ENCODE measurements at regions not wholly inside any gene's neighbourhood (a gene's known extent, or its start where the extent isn't known, plus 50 kb on each side); places are given as distances from the start of the nearest gene placed in this dataset.

DNA sequence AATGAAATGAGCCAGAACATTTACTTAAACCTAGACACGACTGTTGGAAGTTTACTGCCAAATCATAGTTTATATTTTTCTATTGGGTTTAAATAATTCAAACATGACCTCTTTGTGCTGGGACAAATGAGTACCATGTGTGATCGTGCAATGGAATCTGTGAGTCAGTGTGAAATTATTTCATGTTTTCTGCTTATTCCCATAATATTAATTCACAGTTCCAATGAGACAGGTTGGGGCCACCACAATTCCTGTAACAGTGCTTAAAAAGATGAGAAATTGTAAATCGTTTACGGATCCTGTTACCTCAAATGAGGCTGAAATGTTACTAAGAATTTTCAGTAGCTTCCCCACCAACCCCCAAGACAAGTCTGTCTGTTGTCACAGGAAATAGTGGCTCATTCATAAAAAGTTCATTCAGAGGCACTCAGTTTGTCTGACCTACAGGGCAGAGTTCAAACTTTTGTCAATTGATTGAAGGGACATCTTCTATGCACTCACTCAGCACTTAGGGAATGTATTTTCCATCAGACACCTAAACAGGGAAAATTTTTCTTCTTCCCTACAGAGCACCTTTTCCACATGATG, 563.9 kb upstream of the ADAMTS16 start:
- Mint-ChIP-seq H3K27ac (ENCODE audit: unreplicated experiment) (no peak overlapping the region), H3K9me3 (ENCODE audit: unreplicated experiment) (no peaks in the 10 kb centered on the region), H3K36me3 (ENCODE audit: insufficient read depth, unreplicated experiment) (no peaks in the 10 kb centered on the region), H3K4me3 (ENCODE audit: unreplicated experiment) (no peak overlapping the region), H3K27me3 (ENCODE audit: insufficient read depth, unreplicated experiment) (no peaks in the 10 kb centered on the region), H3K4me1 (ENCODE audit: low read depth, unreplicated experiment) (no peaks in the 10 kb centered on the region)
- no peaks in the 10 kb centered on the region for H3K4me1 ChIP-seq
- POLR2A ChIA-PET, result no interaction called here
- H3K4me3 ChIP-seq (ENCODE audit: low read depth, low read length), result no peak overlapping the region
- DNase-seq, result no peak
- CTCF ChIA-PET, result no interaction called here
- H3K36me3 ChIP-seq (ENCODE audit: control insufficient read depth, insufficient read depth, low read length), result no peaks in the 10 kb centered on the region
- intact Hi-C loops (cut with micrococcal nuclease; ENCODE audit: unreplicated experiment), result no loop called here
- H3K9me3 ChIP-seq, result no peaks in the 10 kb centered on the region
- no peaks in the 10 kb centered on the region for H3K27me3 ChIP-seq (replicated peaks; ENCODE audit: control insufficient read depth, insufficient read depth, low read length)
- TF ChIP-seq, protein P1, sequence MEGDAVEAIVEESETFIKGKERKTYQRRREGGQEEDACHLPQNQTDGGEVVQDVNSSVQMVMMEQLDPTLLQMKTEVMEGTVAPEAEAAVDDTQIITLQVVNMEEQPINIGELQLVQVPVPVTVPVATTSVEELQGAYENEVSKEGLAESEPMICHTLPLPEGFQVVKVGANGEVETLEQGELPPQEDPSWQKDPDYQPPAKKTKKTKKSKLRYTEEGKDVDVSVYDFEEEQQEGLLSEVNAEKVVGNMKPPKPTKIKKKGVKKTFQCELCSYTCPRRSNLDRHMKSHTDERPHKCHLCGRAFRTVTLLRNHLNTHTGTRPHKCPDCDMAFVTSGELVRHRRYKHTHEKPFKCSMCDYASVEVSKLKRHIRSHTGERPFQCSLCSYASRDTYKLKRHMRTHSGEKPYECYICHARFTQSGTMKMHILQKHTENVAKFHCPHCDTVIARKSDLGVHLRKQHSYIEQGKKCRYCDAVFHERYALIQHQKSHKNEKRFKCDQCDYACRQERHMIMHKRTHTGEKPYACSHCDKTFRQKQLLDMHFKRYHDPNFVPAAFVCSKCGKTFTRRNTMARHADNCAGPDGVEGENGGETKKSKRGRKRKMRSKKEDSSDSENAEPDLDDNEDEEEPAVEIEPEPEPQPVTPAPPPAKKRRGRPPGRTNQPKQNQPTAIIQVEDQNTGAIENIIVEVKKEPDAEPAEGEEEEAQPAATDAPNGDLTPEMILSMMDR (IDR thresholded peaks at IDR 0.05; ENCODE audit: insufficient read depth in 1 of 2, low read depth in 1 of 2, low read length in 1 of 2, severe bottlenecking in 1 of 2, unreplicated experiment in 1 of 2), result no peak
- no TSS peak for BruUV-seq (replicated peaks)

DNA sequence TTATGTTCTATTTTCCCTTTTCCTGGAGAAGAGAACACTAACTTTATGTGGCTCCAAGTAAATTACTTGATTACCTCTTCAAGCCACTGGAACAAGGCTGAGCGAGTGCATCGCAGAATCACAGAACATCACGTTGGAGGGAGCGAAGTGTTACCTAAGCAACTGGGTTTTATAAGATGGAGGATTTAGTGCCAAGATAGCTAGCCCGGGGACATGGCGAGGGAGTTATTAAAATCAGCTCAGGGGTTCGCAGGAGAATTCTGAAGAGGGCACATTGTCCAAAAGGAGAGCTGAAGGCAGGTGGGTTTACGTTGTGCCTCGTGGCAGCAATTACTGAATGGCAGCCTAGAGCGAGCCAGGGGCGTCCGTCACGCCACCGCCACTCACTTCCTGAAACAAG, 563.2 kb upstream of the ADAMTS16 start:
- DNase-seq, result no peak
- no peaks in the 10 kb centered on the region for H3K27me3 ChIP-seq (replicated peaks; ENCODE audit: control insufficient read depth, insufficient read depth, low read length)
- Mint-ChIP-seq H3K27me3 (ENCODE audit: insufficient read depth, unreplicated experiment) (no peaks in the 10 kb centered on the region), H3K9me3 (ENCODE audit: unreplicated experiment) (no peaks in the 10 kb centered on the region), H3K36me3 (ENCODE audit: insufficient read depth, unreplicated experiment) (no peaks in the 10 kb centered on the region), H3K4me1 (ENCODE audit: low read depth, unreplicated experiment) (no peaks in the 10 kb centered on the region), H3K27ac (ENCODE audit: unreplicated experiment) (no peak overlapping the region), H3K4me3 (ENCODE audit: unreplicated experiment) (no peak overlapping the region)
- H3K9me3 ChIP-seq, result no peaks in the 10 kb centered on the region
- BruUV-seq (replicated peaks), result no TSS peak
- TF ChIP-seq, protein P1 (IDR thresholded peaks at IDR 0.05; ENCODE audit: insufficient read depth in 1 of 2, low read depth in 1 of 2, low read length in 1 of 2, severe bottlenecking in 1 of 2, unreplicated experiment in 1 of 2), result no peak
- H3K36me3 ChIP-seq (ENCODE audit: control insufficient read depth, insufficient read depth, low read length), result no peaks in the 10 kb centered on the region
- no peak overlapping the region for H3K4me3 ChIP-seq (ENCODE audit: low read depth, low read length)
- CTCF ChIA-PET, result no interaction called here
- intact Hi-C loops (cut with micrococcal nuclease; ENCODE audit: unreplicated experiment), result no loop called here
- no peaks in the 10 kb centered on the region for H3K4me1 ChIP-seq
- POLR2A ChIA-PET, result no interaction called here

DNA sequence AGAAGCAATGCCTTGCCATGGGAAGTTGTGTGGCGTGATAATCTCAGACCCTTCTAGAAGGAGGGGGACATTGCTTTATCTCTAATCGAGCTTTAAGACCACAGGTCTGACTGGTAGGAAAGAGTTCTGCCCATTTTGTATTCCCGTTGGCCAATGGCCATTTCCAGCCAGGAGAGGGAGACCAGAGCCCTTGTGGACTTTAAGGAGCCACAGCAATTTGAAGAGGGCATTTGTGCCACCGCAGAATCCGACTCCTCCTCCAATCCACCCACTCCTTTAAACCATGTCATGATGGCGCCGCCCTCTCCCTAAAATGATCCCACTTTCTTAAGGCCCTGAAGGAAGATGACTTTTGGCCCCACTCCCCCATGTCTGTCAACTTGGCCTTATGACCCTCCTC, 560.5 kb upstream of the ADAMTS16 start:
- H3K36me3 Mint-ChIP-seq (ENCODE audit: insufficient read depth, unreplicated experiment), result no peaks in the 10 kb centered on the region
- H3K27ac Mint-ChIP-seq (ENCODE audit: unreplicated experiment), result no peak overlapping the region
- POLR2A ChIA-PET, result no interaction called here
- H3K4me3 Mint-ChIP-seq (ENCODE audit: unreplicated experiment), result no peak overlapping the region
- no peak overlapping the region for H3K4me3 ChIP-seq (ENCODE audit: low read depth, low read length)
- CTCF ChIA-PET, result no interaction called here
- no peaks in the 10 kb centered on the region for H3K4me1 Mint-ChIP-seq (ENCODE audit: low read depth, unreplicated experiment)
- TF ChIP-seq, protein P1 (IDR thresholded peaks at IDR 0.05; ENCODE audit: insufficient read depth in 1 of 2, low read depth in 1 of 2, low read length in 1 of 2, severe bottlenecking in 1 of 2, unreplicated experiment in 1 of 2), result no peak
- no peaks in the 10 kb centered on the region for H3K4me1 ChIP-seq
- no peak for DNase-seq
- intact Hi-C loops (cut with micrococcal nuclease; ENCODE audit: unreplicated experiment), result no loop called here
- no peaks in the 10 kb centered on the region for H3K36me3 ChIP-seq (ENCODE audit: control insufficient read depth, insufficient read depth, low read length)
- H3K9me3 ChIP-seq, result no peaks in the 10 kb centered on the region
- no TSS peak for BruUV-seq (replicated peaks)
- no peaks in the 10 kb centered on the region for H3K9me3 Mint-ChIP-seq (ENCODE audit: unreplicated experiment)
- H3K27me3 Mint-ChIP-seq (ENCODE audit: insufficient read depth, unreplicated experiment), result no peaks in the 10 kb centered on the region
- no peaks in the 10 kb centered on the region for H3K27me3 ChIP-seq (replicated peaks; ENCODE audit: control insufficient read depth, insufficient read depth, low read length)

Measured in Caco-2 (cell line).